Tibial nerve (tissue), 3 donors: ENCODE measurements at regions not wholly inside any gene's neighbourhood (a gene's known extent, or its start where the extent isn't known, plus 50 kb on each side); places are given as distances from the start of the nearest gene placed in this dataset.

Source experiments
- CTCF ChIP-seq, 5 experiments: fragments of 200-600 bp in 3 of 5; fragments of 450-650 bp in 2 of 5; sonication (generic) in 3 of 5; IDR thresholded peaks; one replicate each; pipeline ENCODE4 v1.5.1; 2016 to 2019; ENCODE audit warnings: antibody characterized with exemption in 5 of 5, mild to moderate bottlenecking in 3 of 5, moderate library complexity in 2 of 5
- POLR2A ChIP-seq, 2 donors: fragments of 450-650 bp; IDR thresholded peaks; one replicate each; pipeline ENCODE4 v1.6.1; 2017; ENCODE audit warnings: antibody characterized with exemption in 2 of 2, mild to moderate bottlenecking in 2 of 2, moderate library complexity in 2 of 2

- no peak for TF ChIP-seq POLR2A (IDR thresholded peaks at IDR 0.05)
- TF ChIP-seq CTCF (IDR thresholded peaks at IDR 0.05), result no peak
These were observed 58.6 kb upstream of the HIVEP3 start for GRCh38 chr1:41977326-41977725.
